ENCODE measurements at regions not wholly inside any gene's neighbourhood (a gene's known extent, or its start where the extent isn't known, plus 50 kb on each side); places are given as distances from the start of the nearest gene placed in this dataset.
A peak's percentile ranks its signal among the peaks of the same experiment; 100 is the strongest.

DNA sequence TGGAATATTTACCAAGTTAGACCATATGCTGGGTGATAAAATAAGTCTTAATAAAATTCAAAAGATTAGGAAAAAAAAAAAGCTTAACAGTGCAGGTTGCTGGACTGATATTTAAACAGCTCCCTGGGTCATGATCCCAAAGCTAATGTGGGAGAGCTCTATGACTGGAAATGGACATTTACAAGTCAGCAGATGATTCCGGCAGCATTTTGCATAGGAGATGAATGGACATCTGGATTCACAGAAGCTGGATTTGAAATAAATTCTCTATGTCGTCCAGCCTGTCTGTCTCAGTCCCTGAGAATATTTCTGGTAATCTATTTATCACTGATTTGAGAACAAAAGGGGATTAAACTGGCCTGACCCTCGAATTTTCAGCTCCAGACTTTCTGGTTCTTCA is 52.3 kb upstream of the KLHL25 start:
- DNase-seq (ENCODE audit: low read depth in 1 of 2, low spot score in 1 of 2), result no peak
- H3K9me3 ChIP-seq (ENCODE audit: low read depth), result no peaks in the 10 kb centered on the region
- H3K4me1 ChIP-seq (ENCODE audit: low read depth), result no peaks in the 10 kb centered on the region
- H3K36me3 ChIP-seq, result no peaks in the 10 kb centered on the region
- H3K27ac ChIP-seq, result no peak overlapping the region
- TF ChIP-seq, protein P1, sequence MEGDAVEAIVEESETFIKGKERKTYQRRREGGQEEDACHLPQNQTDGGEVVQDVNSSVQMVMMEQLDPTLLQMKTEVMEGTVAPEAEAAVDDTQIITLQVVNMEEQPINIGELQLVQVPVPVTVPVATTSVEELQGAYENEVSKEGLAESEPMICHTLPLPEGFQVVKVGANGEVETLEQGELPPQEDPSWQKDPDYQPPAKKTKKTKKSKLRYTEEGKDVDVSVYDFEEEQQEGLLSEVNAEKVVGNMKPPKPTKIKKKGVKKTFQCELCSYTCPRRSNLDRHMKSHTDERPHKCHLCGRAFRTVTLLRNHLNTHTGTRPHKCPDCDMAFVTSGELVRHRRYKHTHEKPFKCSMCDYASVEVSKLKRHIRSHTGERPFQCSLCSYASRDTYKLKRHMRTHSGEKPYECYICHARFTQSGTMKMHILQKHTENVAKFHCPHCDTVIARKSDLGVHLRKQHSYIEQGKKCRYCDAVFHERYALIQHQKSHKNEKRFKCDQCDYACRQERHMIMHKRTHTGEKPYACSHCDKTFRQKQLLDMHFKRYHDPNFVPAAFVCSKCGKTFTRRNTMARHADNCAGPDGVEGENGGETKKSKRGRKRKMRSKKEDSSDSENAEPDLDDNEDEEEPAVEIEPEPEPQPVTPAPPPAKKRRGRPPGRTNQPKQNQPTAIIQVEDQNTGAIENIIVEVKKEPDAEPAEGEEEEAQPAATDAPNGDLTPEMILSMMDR (IDR thresholded peaks at IDR 0.05; ENCODE audit: low read depth, low read length), result no peak
- no peak overlapping the region for H3K4me3 ChIP-seq
- no peaks in the 10 kb centered on the region for H3K27me3 ChIP-seq

DNA sequence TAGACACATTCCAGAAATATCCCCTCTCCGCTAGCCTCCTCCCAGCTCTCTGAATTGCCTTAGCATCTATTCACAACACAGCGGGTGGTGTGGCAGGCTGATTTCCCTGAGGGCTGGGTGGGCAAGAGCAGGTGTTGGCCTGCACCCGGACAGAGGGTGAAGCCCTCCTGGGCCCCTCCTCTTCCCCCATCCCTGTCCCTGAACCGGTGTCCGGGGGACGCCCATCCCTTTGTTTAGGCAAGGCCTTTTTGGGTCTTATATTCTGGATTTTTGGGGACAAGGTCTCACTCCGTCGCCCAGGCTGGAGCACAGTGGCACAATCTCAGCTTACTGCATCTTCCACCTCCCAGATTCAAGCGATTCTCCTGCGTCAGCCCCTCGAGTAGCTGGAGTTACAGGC is 55.2 kb upstream of the KLHL25 start:
- Histone ChIP-seq H3K4me1 (ENCODE audit: low read depth) (no peaks in the 10 kb centered on the region), H3K9me3 (ENCODE audit: low read depth) (no peaks in the 10 kb centered on the region), H3K27ac (no peak overlapping the region), H3K36me3 (no peaks in the 10 kb centered on the region), H3K4me3 (no peak overlapping the region), H3K27me3 (no peaks in the 10 kb centered on the region)
- TF ChIP-seq, protein P1 (IDR thresholded peaks at IDR 0.05; ENCODE audit: low read depth, low read length), result no peak
- DNase-seq (ENCODE audit: low read depth in 1 of 2, low spot score in 1 of 2), result no peak

DNA sequence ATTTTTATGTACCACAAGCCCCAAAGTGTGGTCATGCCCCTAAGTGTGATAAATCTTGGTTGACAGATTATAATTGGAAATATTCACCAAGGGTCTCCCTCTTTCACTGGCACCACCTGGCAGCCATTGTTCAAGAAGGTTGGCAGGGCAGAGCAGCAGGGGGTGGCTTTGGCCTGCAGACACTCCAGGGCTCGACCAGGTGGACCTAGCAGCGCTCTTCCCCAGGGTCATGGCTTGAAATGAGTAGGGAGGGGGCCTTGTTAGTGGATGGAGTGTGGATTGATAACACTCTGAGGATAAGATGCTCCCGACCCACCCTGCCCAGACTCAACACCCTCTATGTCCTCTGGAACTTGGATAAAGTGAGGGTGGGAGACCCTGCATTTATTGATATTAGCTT is 58.2 kb upstream of the KLHL25 start:
- Histone ChIP-seq H3K27me3 (peaks cover 9% of the 10 kb centered on the region), H3K36me3 (no peaks in the 10 kb centered on the region), H3K4me3 (no peak overlapping the region), H3K9me3 (ENCODE audit: low read depth) (no peaks in the 10 kb centered on the region), H3K4me1 (ENCODE audit: low read depth) (no peaks in the 10 kb centered on the region), H3K27ac (no peak overlapping the region)
- TF ChIP-seq, protein P1 (IDR thresholded peaks at IDR 0.05; ENCODE audit: low read depth, low read length), result no peak
- no peak for DNase-seq (ENCODE audit: low read depth in 1 of 2, low spot score in 1 of 2)

GRCh38 chr15:85854345-85855097 is 59.8 kb upstream of the KLHL25 start:
- H3K4me3 ChIP-seq, result no peak overlapping the region
- H3K36me3 ChIP-seq, result no peaks in the 10 kb centered on the region
- TF ChIP-seq, protein P1 (IDR thresholded peaks at IDR 0.05; ENCODE audit: low read depth, low read length), result peak; percentile 87
- no peaks in the 10 kb centered on the region for H3K4me1 ChIP-seq (ENCODE audit: low read depth)
- no peaks in the 10 kb centered on the region for H3K9me3 ChIP-seq (ENCODE audit: low read depth)
- peak; percentile 69 to 81 for DNase-seq (ENCODE audit: low read depth in 1 of 2, low spot score in 1 of 2)
- H3K27me3 ChIP-seq, result peaks cover 16% of the 10 kb centered on the region
- H3K27ac ChIP-seq, result no peak overlapping the region

- Histone ChIP-seq H3K27ac (no peak overlapping the region), H3K9me3 (ENCODE audit: low read depth) (no peaks in the 10 kb centered on the region), H3K36me3 (no peaks in the 10 kb centered on the region), H3K4me3 (no peak overlapping the region), H3K4me1 (ENCODE audit: low read depth) (no peaks in the 10 kb centered on the region), H3K27me3 (peaks cover 16% of the 10 kb centered on the region)
- DNase-seq (ENCODE audit: low read depth in 1 of 2, low spot score in 1 of 2), result peak; percentile 73 to 83
- TF ChIP-seq, protein P1 (IDR thresholded peaks at IDR 0.05; ENCODE audit: low read depth, low read length), result peak; percentile 78
Observed at GRCh38 chr15:85858586-85859375, 64.1 kb upstream of the KLHL25 start.

All from cardiac muscle cell (in vitro differentiated cells and primary cell).